Epidermal melanocyte (primary cell): ENCODE measurements at regions not wholly inside any gene's neighbourhood (a gene's known extent, or its start where the extent isn't known, plus 50 kb on each side); places are given as distances from the start of the nearest gene placed in this dataset.
"Not testable (repeated sequence)": the region's sequence is repeated elsewhere in the genome, so short reads cannot be mapped to it uniquely, and the experiment has no call there.

Experiments used
- DNase-seq: peaks from one replicate; pipeline ENCODE4 v3.0.0; 2011; ENCODE audit warnings: low spot score; ENCODE audit not compliant: insufficient read length

DNA sequence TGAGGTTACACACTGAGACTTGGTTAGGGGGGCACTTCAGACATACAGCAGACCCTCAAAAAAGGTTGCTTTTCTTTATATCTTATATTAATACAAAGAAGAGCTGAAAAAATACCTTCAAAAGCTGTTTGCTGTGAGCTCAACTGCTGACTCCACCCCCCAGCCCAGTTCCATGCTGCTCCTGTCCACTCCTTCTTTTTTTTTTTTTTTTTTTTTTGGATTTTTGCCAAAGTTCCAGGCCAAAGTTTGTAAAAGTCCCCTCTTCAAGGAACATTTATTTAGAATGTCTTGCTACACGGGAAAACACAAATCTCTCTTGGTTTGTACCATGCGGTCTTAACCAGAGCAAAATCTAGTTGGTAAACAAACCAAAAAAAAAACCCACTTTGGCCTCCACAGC lies 85.3 kb upstream of the AKAP12 start:
- DNase-seq = peak; percentile 46

DNA sequence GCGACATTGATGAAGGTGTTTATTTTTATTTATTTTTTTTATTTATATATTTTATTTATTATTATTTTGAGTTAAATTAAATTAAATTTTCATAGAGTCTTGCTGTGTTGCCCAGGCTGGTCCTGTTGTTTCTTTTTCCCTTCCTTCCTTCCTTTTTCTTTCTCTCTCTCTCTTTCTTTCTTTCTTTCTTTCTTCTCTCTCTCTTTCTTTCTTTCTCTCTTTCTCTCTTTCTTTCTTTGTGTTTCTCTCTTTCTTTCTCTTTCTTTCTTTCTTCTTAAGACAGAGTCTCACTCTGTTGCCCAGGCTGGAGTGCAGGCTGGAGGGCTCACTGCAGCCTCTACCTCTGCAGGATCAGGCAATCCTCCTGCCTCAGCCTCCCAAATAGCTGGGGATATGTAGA lies 84.7 kb upstream of the AKAP12 start:
- no peak for DNase-seq

DNA sequence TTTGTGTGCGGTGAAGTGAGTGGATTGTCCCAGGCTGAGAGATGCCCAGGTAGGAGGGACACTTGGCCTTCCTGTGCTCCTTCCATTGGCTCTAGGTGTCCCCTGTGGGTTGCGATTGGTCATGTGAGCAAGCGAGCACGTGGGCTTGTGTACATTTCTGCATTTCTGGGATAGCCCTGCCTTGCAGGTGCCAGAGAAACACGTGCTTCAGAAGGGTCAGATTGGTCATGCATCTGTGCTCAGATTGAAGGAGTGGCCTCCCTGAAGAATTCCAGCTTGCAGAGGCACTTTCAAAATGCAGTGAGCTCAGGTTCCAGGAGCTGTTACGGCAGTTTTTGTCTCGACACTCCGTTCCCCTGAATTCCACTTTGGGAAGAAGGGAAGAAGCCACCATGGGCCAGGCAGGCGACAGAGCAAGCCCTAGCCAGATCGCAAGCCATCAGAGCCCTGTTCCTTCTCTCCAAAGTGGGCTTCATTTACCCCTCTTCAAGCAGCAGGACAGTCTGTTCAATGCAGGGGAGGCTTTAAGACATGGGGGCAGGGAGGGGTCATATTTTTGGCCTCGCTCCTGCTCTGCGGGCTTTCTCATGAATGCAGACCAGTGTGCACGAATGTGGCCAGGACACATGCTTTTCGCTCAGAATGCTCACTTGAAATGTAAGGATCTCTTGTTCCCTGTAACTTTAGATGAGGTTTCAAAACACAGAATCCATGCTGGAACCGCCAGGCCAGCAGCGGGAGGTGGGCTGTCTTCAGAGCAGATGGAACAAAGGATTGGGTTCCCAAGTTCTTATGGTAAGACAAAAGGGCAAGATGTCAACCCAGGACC lies 78.6 kb upstream of the AKAP12 start:
- DNase-seq = peak; percentile 63

DNA sequence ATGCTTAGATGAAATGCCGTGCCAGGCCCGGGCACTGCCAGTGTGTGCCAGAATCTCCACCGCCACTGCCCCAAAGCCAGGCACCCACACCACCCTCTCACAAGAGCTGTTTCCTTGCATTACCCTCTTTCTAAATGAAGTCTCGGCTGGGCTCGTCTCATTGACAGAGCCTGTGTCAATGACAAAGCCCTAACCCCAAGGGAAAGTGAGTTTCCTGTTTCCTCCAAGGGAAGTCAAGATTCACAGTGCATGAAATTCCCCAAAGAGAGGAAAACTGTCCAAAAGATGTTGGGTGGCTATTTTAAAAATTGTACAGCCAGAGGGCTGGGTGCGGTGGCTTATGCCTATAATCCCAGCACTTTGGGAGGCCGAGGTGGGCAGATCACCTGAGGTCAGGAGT lies 75.4 kb upstream of the AKAP12 start:
- DNase-seq = no peak

DNA sequence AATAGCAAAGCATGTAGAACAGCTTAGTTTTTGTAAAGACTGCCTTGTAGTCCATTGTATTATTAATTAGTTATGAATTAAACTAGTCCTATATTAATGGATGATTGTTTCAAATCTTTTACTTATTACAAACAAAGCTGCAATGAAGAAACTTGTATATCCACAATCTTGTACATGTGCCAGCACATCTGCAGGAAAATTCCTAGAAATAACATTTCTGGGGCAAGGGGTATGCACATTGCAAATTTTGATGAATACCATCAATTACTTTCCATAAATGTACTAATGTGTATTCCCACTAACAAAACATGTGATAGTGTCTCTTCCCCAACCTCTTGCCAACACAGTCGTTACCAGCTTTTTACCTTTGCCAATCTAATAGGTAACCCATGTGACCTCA lies 73.6 kb upstream of the AKAP12 start:
- no peak for DNase-seq

DNA sequence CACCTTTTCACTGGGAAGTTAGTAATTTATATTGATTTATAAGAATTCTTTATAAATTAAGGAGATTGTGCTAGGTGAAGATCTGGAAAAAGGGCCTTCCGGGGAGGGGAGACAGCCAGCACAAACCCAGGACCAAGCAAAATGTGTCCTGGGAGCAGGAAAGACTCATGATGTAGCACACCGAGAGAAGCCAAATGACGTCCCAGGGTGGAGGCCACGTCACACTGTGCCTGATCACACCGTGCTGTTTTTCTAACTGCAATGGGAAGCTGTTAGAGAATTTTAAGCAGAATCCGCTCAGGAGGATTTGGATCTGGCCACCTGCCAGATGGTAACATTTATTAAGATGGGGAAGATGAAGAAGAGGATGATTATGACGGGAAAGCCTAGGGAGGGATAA lies 72.7 kb upstream of the AKAP12 start:
- DNase-seq = no peak

DNA sequence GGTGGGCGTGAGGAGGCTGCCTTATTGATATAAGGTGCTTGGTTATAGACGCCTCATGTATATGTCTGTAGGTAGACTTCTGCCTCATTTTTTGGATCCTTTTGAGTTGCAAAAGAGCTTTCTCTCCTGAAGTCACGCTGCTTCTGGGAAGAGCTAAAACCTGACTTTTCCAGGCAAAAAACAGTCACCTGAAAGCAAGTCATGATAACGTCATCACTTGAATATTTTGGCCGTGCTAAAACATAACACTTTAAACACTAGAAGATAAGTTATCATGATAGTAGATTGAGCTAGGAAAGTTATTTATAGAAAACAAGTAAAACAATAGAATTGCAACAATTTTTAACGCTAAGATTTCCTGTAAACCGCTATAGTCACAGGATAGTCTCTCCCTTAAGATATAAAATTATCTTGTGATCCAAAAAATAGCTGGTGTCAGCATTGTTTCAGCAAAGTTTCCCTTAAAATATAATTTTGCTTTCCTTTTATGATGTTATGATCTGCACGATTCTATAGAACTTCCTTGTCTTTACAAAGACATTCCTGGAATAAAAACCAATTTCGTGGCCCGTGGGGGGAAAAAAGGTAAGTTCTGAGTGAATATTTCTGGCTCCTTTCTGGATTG lies 69.0 kb upstream of the AKAP12 start:
- DNase-seq = no peak

DNA sequence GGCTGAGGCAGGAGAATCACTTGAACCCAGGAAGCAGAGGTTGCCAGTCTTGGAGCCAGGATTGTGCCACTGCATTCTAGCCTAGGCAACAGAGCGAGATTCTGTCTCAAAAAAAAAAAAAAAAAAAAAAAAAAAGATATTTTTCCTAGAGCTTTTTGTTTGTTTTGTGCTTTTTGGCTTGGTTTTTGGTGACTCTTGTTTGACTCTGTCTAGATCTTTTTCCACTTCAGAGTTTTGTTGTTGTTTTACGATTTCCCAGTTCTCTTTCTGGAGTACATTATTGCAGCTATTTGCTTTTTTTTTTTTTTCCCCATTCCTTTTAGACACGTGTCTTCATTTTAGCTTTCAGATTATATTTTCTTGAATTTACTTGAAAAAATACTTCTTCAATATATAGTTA lies 67.0 kb upstream of the AKAP12 start:
- no peak for DNase-seq

DNA sequence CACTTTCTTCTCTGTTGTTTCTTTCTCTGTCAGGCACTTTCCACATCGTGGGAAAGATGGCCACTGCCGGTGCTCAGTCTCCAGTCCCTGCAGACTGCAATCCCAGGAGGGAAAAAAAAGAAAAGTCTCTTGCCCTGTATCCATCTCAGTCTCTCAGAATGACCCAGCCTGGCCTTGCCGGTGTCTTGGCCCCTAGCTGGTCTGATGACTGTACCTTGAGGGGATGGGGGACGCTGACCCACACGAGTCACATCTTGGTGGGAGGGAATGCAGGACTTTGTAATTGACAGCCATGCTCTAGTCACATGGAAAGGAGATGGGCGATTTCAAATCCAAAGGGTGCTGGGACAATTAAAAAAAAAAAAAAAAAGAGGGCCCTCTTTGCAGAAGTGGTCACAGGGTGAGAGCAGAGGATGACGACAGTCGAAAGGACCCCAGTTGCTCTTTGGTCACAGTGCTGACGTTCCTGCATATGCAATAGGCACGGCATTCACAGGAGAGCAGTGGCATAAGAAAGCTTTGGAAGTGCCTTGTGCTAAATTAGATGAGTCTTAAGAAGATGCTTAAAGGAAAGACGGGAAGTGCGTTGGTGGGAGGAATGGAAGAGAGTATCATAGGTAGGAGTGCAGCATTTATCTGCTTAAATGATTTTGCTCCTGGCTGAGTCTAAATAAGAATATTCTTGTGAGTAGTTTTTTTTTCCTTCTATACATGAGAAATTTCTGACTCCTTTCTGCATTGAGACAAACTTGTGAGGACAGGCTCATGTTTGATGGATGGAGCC lies 63.9 kb upstream of the AKAP12 start:
- no peak for DNase-seq

DNA sequence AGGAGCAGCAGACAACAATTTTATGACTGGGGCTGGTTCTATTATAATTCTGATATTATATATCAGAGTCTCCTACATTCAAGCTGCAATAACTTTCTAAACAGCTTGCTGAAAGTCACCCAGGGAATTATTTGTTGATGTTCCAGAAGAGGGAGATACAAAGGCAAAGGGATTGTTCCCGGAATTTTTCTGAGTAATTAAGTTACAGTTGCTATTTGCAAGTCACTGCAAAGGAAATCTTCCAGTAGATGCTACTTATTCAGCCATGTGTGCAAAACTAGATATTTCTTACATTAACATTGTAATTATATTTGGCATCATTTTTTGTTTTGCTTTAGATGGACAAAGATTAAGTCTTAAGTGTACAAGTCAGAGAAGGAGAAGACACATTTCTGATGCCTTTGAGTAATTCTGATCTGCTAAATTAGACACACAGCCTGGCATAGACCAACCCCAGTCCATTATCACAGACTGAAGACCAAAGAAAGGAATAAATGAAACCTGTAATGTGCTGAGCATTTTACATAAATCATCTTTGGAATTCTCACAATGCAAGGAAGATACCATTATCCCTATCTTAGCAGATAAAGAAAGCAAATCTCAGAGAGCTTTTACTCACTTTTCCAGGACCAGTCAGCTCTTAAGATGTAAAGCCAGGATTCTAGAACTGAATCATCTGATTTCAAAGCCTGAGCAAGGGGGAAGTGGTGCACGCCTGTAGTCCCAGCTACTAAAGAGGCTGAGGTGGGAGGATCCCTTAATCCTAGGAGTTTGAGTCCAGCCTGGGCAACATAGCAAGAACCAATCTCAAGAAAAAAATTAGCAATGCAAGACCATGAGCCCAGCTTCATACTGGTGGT lies 62.6 kb upstream of the AKAP12 start:
- DNase-seq = no peak

DNA sequence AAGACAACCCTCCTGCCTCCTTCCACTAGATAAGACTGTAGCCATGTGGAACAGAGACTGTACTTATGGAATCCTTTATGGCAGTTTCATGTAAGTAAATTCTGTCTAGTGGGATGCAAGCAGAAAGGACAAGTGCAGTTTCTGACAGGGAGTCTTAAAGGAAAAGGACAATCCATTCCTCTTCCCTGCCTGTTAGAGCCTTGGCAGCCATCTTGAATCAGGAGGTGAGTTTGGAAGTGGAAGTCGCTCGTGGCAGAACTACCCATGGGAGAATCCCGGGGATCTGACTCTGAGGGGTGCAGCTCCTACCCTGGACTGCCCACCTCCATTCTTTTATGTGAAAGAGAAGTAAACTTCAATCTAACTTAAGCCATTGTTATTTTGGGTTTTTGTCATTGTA lies 61.4 kb upstream of the AKAP12 start:
- DNase-seq = no peak

DNA sequence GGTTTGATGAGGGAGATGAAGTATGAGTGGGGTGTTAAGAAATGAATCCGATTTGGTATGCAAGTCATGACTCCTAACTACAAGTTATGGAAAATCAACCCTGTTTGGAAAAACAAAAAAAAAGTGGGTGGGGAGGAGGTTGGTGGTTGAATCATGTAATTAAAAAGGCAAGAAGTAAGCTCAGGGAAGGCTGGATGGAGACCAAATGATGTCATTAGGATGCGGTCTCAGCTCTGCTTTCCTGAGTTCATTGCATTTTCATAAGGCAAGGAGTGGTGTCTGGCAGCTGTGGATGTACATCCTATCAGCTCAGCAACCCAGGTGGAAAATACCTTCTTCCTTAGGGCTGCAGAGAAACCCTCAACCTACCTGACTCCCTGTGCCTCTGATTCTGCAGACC lies 60.4 kb upstream of the AKAP12 start:
- no peak for DNase-seq

DNA sequence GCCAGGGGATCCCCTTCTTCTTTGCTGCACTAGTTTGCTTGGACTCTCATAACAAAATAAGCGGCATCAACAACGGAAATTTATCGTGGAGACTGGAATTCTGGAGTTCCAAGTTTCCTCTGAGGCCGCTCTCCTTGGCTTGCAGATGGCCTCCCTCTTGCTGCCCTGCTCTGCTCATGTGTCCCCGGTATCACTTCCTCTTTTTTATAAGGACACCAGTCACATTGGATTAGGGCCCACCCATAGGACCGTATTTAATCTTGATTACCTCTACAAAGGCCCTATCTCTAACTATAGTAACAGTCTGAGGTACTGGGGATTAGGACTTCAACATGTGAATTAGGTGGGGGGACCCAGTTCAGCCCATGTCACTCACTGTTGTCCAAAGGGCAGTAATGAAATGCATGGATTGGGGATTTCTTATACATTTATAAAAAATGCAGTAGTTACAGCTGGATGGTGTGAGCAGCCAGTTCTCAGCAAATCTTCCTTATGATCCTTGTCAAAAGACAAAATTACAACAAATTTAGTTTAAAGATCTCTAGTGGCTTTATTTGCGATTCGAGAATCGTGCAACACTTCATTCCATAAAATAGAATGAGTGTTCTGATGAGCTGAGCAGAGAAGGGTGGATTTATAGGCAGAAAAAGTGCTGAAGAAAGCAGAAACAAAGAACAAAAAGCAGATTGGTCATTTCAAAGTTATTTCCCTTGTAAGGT lies 59.3 kb upstream of the AKAP12 start:
- DNase-seq = no peak

DNA sequence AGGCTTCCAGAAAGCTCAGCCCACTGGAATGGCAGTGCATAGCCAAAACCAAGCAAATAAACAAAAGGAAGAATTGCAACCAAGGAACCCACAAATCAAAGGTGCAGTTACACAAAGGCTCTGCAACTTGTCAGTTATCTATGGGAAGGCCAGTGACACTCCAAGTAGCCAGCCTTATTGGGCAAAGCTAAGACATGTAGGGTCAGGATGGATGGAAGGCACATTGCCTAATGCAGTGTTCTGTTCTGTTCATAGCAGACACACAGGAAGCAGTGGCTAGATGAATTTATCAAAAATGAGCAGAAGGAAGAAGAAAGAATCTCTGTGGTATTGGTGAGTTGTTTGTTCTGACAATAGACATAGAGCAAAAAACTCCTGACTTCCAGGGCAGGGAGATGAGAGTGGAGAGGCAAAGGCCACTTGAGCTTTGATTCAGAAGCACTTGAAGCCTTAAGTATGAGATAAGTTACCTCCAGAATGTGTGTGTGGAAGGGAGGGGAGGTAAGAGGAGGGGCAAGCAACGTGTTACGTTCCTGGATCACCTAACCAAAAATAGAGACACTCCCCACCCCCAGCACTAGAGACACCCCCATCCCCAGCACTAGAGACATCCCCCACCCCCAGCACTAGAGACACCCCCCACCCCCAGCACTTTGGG lies 57.9 kb upstream of the AKAP12 start:
- DNase-seq = no peak

DNA sequence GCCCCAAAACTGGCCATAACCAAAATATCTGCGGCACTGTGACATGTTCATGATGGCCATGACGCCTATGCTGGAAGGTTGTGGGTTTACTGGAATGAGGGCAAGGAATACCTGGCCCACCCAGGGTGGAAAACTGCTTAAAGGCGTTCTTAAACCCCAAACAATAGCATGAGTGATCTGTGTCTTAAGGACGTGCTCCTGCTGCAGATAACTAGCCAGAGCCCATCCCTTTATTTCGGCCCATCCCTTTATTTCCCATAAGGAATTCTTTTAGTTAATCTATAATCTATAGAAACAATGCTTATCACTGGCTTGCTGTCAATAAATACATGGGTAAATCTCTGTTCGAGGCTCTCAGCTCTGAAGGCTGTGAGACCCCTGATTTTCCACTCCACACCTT lies 56.8 kb upstream of the AKAP12 start:
- DNase-seq = not testable (repeated sequence)

DNA sequence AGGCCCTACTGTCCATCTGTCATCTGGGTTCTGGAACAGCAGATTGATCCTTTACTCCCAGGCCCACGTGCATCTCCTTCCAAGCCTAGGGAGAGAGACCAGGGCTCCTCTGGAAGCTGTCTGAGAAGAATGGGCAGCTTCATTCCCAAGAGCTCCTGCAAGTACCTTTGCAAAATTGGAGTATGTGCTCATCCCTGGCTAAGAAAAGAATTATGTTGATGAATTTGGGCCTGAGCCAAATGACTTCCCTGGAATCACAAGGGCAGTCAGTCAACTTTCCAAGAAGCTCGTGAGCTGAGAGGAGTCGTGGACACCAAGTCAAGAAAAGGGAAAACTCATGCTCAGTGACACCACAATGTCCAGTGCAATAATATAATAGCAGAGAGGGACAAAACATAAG lies 54.6 kb upstream of the AKAP12 start:
- DNase-seq = no peak

DNA sequence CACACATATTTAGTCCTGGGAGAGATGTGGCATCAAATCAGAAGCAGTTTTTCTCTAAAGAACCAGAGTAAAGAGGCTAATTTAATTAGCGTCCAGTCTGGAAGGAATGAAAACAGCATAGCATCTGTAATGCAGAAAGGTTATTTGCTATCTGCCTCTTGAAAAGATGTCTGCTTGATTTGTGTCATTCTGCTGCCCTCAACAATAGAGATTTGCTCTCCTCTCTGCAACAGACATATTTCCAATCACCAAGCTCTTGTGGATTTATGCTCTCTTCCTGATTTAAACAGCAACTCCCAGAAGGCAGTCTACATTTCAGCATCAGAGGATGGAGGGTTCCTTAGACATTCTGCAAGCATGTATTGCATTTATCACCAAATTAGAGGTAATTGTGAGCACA lies 53.5 kb upstream of the AKAP12 start:
- no peak for DNase-seq

DNA sequence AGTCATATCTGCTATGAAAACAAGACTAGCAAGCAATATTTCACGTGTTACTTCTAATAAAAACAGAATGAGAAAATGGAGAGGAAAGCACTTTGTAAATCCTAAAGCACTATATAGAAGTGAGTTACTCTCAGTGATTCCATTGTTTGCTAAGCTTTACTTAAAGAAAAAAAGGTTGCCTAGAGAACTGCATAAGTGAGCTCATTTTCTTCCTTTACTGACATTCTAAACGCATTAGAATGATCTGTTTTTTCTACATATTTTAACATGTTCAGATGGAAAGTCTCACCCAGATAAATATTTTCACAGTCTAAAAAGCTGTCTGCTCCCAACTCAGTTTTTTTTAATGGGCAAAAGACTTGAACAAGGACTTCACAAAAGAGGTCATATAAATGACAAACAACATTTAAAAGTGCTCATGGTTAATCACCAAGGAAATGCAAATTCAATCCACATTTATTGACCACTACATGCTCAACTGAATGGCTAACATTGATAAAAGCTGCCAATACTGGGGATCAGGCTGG lies 52.9 kb upstream of the AKAP12 start:
- DNase-seq = no peak
